HG02885 (cell line): ENCODE measurements at regions not wholly inside any gene's neighbourhood (a gene's known extent, or its start where the extent isn't known, plus 50 kb on each side); places are given as distances from the start of the nearest gene placed in this dataset.

Experiments used
- ATAC-seq: cut with Tn5 transposase; IDR thresholded peaks from one replicate; pipeline ENCODE4 v1.9.1; 2021; ENCODE audit warnings: mild to moderate bottlenecking; ENCODE audit not compliant: unreplicated experiment, poor library complexity

DNA sequence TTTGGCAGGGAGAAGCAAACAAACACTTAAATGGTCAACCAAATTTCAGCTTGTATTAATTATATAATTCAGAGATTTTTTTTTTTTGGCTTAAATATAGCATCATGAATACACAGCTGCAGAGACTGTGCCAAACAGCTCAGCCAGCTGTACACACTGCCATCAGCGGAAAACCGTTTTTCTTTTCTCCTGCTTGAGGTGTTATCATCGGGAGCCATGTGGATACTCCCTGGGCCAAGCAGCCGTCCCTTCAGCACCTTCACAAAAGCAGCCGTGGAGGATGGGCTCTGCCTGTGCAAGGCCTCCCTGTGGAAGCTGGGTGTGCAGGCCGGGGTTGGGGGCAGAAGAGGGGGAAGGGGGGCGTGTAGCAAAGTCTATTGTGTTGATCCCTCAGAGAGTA, 85.0 kb downstream of the NUF2 start:
- ATAC-seq, result no peak

DNA sequence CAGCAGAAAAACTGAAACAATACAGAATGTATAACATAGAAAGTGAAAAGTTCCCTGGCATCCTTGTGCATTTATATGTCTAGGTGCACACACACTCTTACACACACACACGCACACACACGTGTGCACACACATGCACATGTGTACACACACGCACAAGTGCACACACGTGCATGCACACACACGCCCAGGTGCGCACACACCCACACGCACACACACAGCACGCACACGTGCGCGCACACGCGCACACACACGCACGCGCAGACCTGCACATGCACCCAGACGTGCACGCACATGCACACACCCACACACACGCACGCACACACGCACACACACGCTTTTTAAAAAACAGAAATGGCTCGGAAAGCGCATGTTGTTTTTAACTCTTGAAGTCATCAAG, 86.5 kb downstream of the NUF2 start:
- ATAC-seq, result no peak

DNA sequence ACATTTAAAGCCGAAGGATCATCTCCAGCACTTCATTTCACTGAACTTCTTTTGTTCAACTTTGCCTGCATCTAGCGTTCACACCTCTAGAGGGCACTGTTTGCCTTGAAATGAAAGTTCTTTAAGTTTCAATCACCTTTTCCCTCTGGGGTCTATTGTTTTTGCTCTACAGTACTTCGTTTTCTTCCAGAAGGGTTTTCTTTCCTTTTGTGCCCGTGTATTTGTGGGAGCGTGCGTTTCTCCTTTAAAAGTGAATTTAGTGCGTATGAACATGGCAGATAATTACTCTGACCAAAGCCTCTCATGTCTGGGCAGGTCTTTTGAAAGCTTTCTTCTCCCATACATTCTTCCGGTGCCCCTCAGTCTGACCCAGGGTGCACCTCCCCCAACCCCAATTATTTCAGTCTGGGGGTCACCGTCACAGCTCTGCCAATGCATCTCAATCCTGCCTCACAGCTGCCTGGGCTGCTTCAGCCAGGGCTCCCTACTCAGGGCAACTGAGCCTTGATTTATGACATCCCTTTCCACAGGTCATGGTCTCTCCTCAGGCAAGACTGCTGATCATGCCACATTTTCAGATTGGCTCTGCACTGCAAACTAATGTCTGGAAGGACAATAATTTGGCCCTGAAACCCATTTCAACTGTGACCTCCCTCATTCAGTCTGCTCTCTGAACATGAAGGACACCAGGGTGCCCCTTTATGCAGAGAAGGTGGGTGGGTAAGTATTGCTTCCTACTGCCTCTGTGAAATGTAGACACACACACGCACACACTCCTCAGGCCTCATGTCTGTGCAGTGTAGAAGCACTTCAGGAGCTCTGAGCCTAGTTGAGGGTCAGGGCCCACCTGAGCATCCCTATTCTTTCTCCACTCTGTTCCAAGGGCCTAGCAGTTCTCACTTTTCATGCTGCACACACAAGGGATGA, 88.6 kb downstream of the NUF2 start:
- peak; percentile 45 for ATAC-seq

DNA sequence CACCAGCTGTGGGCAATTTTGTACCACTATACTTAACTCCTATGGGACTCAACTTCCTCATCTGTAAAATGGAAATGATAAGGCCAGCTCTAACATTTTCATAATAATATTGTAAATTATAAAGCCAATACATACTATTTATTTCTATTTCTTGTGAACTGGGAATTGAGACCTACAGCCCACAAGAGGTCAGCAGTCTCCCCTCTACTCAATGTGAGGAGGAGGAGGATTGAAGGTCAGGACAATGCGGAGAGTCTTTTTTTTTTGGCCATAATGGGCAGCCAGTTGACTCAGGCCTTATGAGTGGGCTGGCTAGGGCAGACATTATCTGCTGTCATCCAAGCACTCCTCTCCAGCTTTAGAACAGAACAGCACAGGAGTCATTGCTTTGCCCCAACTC, 90.5 kb downstream of the NUF2 start:
- ATAC-seq, result no peak

DNA sequence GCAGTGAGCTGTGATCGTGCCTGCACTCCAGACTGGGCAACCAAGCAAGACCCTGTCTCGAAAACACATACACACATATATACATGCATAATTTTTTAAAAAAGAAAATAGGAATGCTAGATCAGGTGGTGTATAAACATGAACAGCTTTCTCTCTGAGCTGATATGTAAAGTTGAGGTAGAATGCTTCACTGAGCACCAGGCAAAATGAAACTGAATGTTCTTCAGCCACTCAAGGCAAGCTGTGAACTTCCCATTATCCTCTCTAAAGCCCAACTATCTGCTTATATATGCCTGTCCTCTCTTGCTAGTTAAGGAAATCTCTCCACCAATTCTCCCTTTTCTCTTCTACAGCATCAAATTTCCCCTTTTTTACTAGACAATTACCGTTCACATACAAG, 93.0 kb downstream of the NUF2 start:
- ATAC-seq, result peak; percentile 96

DNA sequence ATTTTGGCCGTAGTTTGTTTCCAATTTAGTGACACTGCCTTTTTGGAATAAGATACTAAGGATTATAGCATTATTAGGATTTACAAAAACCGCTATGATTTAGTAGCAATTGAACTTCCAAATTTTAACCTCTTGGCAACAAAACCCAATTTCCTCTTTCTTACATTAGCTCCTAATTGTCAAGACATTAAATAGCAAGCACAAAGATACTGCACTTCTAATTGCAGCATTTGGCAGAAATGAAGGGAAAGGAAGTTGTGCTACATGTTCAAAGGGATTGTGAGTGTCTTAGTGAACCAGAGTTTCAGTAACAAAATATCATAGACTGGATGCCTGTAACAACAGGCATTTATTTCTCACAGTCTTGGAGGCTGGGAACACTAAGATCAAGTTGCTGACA, 99.9 kb downstream of the NUF2 start:
- ATAC-seq, result no peak

DNA sequence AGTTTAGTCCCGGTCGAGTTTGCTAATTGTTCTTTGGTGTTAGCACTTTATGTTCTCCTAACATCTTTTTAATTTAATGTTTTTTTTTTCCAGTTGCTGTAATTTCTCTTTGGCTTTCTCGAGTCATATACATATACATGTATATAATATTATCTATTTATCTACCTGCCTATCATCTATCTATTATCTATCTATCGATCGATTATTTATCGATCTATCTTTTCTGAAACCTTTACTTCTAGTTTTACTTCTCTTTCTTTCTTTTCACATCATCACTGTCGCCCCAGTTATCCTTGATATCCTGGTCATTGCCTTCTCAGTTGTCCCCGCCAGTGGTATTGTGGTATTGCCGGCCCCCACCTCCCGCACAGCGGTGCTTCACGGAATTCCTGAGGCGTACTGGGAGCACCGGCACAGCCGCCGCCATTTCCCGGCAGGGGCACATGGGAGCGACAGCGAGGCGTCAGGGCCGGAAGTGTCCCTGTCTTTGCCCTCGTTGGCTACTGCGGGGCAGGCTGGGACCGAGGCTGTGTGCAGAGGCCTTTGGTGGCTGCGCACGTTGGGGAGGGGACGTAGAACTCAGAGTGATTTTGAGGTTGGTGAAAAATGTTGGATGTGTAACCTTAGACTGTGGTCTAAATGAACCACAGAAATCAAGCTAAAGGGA, 101.1 kb downstream of the NUF2 start:
- no peak for ATAC-seq

DNA sequence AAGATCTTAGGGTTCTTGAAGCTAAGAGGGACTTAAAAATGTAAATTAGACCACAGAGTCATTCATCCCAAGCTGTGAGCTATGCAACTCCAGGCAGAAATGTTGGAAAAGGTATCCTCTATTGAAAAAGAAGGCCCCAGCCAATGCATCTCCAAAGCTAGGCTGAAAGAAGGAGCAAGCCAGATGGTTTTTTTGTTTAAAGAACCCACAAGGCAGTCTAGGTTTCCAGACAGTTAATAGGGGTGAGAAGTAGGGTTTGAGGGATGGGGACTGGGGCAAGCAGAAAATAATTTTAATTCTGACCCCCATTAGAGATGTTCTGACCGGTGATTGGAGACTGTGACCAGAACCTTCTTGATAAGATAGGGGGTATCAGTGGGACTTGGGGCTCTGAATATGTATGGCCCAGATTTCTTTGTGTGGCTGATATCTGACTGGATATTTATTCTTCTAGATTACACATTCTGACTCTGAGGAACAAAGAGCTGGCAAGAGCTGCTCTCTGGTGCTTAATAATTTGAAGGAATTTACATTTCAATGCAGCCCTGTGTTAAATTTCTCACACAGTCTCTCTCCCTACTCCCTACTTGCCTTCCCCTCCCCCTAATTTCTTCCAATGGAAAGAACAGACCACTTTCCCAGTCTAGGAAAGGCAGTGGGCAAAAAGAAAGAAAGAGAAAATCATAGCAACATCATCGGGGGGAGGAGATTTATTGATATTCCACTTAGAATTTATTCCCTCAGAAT, 104.9 kb downstream of the NUF2 start:
- no peak for ATAC-seq

DNA sequence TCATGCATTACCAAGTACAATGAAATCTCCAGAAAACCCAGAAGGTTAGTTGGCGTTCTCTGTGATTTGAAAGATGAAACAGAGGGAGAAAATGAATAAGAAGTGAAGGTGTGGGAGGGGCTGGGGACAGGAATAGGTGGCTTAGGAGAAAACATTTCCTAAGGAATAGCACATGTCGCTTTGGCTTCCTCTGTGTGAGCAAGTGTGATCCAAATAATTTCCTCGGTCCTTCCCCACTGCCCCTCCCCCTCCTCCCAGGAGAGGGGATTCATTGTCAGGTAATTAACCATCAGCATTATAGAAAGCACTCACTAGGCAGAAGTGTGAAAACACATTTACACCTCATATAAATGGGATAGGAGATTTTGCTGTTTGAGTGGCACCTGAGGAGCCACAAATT, 105.5 kb downstream of the NUF2 start:
- ATAC-seq, result no peak

DNA sequence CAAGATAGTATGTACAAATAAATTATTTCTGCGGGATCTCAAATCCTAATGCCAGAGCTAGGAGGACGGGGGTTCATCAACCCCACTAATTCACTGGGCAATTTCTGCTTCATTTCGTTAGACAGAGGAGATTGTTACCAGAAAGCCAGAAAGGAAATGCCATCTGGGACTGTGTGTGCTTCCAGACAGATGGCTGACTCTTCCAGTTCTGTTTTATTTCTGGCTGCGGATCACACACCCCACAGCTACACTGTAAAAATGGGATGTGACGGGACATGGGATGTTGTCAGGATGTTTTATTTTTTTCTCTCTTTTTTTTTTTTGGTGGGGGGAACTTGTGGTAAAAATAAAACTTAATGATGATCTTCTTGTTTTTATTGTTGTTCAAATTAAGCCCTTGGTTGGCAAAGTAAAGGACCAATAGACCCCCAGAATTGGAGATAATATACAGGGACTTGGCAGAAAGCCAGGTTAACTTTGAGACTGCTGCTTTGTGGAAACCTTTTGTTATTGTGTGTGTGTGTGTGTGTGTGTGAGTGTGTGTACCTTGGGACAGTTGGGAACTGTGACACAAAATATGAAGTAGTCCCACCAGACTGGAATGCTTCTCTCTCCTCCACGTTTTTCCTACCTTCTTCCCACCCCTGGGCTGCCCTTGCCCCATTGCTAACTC, 114.5 kb downstream of the NUF2 start:
- no peak for ATAC-seq

DNA sequence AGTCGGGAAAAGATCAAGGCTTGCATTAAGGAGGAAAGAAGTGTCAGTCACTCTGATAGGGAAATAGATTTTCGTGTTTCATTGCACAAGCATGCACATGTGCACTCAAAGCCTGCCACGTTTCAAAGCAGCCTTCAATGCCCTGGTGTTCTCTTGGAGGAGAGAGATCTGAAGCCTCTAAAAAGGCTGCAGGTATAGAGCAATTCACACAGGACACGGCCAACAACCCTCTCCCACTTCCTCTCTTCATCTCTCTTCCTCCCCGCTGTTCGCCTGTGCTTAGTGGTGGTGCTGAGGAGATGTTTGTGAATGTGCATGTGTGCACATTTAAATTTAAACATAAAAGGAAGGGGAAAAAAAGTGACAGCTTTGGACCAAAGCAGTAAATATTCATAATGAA, 117.7 kb downstream of the NUF2 start:
- no peak for ATAC-seq

DNA sequence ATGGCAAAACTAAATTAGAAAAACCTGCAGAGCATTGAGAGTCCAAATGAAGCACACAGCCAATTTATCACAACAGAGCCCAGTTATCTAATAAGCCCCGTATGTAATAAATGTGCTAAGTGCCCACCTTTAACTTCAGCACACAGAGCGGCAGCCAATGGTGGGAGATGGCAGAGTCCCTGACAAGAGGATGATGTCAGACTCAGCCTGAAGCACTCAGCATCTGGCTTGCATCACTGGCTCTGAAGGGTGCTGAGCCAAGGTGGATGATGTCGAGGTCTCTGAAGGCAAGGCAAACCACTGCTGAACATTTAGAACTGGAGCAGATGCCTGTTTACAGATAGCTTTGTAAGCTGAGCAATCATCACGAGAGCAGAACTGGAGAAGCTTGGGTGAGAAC, 118.3 kb downstream of the NUF2 start:
- ATAC-seq, result no peak

DNA sequence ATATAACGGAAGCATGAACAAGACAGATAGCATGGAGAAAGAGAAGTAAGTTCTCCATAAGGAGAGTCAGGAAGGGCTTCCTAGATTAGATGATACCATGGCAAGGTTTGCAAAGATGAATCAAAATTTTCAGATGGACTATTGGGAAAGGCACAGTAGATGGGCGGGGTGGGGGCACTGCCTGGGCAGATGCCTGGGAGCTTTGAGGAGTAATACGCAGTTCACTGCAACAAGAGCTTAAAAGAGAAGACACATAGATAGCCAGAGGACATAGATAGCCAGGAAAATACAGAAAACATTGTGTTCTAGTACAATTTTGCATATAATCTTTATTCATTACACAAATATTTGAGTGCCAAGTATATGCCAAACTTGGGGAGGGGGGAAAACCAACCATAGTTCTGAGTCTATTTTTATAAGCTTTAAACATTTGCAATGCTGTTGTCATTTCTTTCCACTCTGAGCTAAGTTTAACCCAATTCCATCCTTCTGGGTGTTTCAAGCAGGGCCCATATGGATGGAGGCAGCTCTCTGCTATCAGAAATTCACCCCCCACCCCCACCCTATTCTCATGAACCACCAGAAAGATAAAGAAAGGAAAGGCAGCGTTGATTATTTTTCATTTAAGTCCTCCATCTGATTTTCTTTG, 120.6 kb downstream of the NUF2 start:
- no peak for ATAC-seq

DNA sequence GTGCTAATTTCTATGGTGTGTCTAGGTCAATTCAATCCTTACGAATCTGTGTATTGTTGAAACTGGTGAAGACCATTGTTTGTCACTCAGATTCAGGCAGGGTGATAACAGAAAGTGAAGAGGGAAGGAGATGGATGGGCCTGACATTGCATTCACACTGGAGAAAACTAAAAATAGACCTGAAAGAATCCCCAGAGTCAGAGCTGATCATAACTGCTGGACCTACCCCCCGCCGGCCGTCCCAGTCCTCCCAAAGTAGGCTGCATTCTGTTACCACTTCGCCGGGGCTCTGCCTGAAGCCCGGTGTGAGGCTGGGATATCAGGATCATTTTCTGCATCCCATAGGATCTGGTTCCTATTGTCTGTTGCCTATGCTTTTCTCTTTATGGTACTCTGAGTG, 121.1 kb downstream of the NUF2 start:
- ATAC-seq, result no peak

DNA sequence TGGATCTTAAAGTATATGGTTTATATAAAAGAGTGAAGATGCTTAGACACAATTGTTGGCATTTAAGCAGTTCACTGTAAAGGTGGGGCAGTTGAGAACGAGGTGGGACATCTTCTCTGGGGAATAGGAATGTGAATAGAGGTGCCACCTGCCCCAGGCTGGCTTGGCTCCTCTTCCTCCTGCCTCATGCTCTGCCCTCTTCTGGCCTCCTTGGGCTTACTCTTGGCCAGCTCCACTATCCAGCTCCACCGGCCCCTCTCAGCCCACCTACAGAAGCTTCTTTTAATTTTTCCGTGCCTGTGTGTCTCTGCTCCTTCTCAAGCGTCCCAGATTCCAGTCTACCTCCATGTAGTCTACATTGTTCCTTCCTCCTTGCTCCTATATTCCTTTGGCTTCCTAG, 122.1 kb downstream of the NUF2 start:
- no peak for ATAC-seq

DNA sequence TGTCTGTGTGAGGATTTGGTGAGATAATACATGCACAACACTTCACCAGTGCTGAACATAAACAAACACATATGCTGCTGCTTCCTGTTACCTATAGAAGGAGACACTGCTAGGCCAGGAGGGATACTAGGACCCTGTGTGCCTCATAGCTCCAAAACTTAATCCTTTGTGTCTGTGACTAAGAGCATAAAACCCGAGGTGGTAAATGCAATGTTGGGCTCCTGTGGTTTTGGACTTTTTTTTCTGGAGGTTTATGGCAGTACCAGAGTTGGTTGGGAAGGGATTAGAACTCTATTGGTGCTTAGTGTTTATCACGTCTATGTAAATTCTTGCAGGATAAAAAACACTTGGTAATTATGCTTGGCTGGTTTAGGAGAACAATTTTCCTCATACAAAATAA, 122.9 kb downstream of the NUF2 start:
- no peak for ATAC-seq

DNA sequence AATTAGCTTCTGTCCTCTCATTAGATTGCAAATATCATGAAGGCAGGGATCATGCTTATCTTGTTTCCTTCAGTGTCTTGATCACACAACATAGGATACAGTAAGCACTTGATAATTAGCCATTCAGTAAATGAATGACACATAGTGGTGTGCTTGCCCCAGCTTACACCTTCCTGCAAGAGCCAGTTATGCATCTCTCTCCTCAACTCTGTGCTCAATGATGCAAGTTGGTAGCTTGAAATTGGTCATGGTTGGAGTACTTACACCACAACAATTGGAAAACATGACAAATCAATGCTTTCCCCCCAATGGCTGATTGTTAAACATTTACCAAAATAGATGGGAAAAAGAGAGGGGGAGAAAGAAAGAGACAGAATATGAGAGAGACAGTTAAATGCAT, 129.2 kb downstream of the NUF2 start:
- no peak for ATAC-seq

DNA sequence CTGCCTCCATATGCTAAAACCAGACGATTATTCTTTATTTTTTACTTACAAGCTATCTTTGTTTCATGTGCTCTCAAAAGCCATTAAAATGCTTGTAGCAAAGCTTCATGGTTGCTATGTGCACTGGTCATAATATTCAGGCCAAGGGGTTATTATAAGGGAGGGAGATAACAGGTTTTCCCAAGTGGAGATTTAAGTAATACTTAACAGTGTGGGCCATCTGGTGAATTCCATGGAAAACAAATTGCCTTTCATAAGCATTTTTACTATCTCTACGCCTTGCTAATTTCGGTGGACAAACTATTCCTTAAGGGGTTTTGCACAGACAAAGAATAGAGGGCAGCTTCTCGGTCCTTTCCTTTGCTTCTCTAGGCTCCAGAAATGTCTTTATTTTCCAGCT, 137.8 kb downstream of the NUF2 start:
- ATAC-seq, result no peak

DNA sequence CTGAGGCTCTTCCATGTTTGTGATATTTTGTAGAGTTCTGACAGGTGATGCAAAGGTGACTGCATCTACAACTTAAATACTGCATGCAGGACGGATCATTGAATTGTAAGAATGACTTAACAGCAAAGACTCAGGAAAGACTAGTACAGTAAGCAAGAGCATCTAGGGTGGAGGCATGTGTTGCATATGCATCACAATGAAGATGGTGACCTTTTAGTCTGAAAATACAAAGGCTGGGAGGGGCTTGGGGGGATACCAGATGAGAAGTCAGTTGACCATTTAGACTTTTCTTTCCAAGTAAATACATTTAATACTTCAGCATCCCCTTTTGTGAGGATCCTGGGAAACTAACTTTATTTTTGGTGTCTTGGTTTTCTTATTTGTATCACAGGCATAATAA, 145.5 kb downstream of the NUF2 start:
- no peak for ATAC-seq
